Suprapubic skin (tissue), 3 donors: ENCODE measurements at regions not wholly inside any gene's neighbourhood (a gene's known extent, or its start where the extent isn't known, plus 50 kb on each side); places are given as distances from the start of the nearest gene placed in this dataset.

Source experiments
- POLR2A ChIP-seq, 2 donors: fragments of 450-650 bp; IDR thresholded peaks; one replicate each; pipeline ENCODE4 v1.6.1; 2017; ENCODE audit warnings: antibody characterized with exemption in 2 of 2, mild to moderate bottlenecking in 2 of 2, moderate library complexity in 2 of 2
- TF ChIP-seq, protein P1 (sequence below), 2 donors: fragments of 200-600 bp in 1 of 2; fragments of 450-650 bp in 1 of 2; sonication (generic) in 1 of 2; IDR thresholded peaks; one replicate each; pipeline ENCODE4 v1.5.1; 2016 to 2019; ENCODE audit warnings: antibody characterized with exemption in 2 of 2, mild to moderate bottlenecking in 1 of 2, moderate library complexity in 1 of 2

DNA sequence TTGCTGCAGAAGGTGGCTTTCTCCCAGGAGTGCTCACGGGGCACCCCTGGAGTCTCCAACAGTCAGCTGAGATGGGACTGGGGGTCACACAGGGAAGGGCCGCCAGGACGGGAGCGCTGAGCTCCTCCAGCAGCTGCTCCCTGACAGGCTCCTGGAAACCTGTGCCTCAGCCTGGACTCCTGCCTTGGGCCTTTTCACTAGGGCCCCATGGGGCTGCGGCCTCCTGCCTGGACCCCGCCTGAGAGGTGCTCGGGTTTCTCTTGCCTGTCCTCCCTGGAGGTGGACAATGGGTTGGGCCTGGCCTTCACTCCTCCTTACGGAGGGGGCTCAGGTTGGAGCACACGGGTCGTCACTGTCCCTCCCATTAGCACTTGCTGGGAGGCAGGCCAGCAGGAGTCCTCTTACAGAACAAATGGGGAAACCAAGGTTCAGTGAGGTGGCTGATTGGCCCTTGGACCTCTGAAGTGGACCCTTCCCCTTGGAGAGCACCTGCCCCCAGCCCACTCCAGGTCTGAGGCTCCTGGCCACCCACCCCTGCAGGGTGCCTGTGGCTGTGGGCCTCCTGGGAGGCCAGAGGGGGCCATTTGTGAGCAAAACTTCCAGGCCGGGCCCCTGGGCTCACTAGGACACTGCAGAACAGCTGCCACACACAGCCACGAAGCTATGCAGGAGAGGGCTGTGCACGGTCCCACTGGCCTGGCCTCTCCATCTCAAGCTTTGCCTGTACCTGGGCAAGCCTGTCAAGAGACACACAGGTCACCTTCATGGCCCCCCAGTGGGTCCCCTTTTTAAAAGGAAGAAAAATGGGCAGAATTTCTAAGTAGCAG lies 57.1 kb upstream of the ODC1 start:
- TF ChIP-seq, protein P1, sequence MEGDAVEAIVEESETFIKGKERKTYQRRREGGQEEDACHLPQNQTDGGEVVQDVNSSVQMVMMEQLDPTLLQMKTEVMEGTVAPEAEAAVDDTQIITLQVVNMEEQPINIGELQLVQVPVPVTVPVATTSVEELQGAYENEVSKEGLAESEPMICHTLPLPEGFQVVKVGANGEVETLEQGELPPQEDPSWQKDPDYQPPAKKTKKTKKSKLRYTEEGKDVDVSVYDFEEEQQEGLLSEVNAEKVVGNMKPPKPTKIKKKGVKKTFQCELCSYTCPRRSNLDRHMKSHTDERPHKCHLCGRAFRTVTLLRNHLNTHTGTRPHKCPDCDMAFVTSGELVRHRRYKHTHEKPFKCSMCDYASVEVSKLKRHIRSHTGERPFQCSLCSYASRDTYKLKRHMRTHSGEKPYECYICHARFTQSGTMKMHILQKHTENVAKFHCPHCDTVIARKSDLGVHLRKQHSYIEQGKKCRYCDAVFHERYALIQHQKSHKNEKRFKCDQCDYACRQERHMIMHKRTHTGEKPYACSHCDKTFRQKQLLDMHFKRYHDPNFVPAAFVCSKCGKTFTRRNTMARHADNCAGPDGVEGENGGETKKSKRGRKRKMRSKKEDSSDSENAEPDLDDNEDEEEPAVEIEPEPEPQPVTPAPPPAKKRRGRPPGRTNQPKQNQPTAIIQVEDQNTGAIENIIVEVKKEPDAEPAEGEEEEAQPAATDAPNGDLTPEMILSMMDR (IDR thresholded peaks at IDR 0.05) = no peak
- TF ChIP-seq POLR2A (IDR thresholded peaks at IDR 0.05) = no peak
